ENCODE measurements at regions not wholly inside any gene's neighbourhood (a gene's known extent, or its start where the extent isn't known, plus 50 kb on each side); places are given as distances from the start of the nearest gene placed in this dataset.

DNA sequence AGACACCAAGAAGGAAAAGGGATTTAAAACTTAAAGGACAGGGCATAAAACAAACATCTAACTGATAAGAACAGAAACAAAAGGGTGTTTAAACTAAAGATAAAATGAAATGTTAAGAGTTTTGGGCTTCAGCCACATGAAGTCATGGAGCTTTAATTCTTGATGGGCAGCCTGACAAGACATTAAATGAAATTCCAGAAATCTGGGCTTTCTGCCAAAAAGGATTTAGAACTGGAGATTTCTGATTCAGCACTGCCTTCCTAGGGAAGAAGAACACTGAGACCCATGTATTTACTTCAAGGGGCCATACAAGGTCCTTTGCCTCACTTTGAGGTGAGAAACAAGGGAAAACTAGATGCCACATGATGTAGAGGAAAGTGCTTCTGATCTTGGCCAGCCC is 355.9 kb upstream of the RAG2 start:
- Mint-ChIP-seq H3K9me3 (no peaks in the 10 kb centered on the region), H3K36me3 (ENCODE audit: low read depth) (no peaks in the 10 kb centered on the region), H3K27me3 (no peaks in the 10 kb centered on the region), H3K4me1 (no peaks in the 10 kb centered on the region), H3K27ac (no peak overlapping the region), H3K4me3 (no peak overlapping the region)
- intact Hi-C loops (cut with micrococcal nuclease) = no loop called here
- DNase-seq = no peak

- H3K4me3 Mint-ChIP-seq = no peak overlapping the region
- DNase-seq = no peak
- no peaks in the 10 kb centered on the region for H3K9me3 Mint-ChIP-seq
- intact Hi-C loops (cut with micrococcal nuclease) = no loop called here
- no peaks in the 10 kb centered on the region for H3K4me1 Mint-ChIP-seq
- H3K27ac Mint-ChIP-seq = no peak overlapping the region
- no peaks in the 10 kb centered on the region for H3K36me3 Mint-ChIP-seq (ENCODE audit: low read depth)
- no peaks in the 10 kb centered on the region for H3K27me3 Mint-ChIP-seq
These were observed 350.6 kb upstream of the RAG2 start for GRCh38 chr11:36948460-36949127.

DNA sequence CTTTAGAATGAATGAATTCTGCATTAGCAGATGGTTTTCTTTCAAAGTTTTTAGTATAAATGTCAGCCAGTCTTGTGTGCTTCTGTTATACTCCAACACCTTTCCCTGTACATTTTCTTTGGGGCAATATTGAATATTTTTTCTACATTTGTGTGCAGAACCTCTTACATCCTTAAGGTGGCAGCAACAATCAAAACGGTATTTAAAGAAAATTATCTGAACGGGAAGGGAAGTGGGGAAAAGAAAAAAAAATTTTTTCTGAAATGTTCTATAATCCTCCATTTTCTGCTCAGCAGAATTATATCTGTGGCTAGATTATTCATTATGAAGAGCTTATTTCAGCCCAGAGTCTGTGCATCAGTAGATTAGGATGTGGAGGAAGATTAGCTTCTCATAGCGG is 347.3 kb upstream of the RAG2 start:
- Mint-ChIP-seq H3K36me3 (ENCODE audit: low read depth) (no peaks in the 10 kb centered on the region), H3K27me3 (no peaks in the 10 kb centered on the region), H3K4me3 (no peak overlapping the region), H3K9me3 (no peaks in the 10 kb centered on the region), H3K4me1 (no peaks in the 10 kb centered on the region), H3K27ac (no peak overlapping the region)
- DNase-seq = no peak
- intact Hi-C loops (cut with micrococcal nuclease) = no loop called here

- intact Hi-C loops (cut with micrococcal nuclease) = no loop called here
- DNase-seq = no peak
- Mint-ChIP-seq H3K4me3 (no peak overlapping the region), H3K4me1 (no peaks in the 10 kb centered on the region), H3K36me3 (ENCODE audit: low read depth) (no peaks in the 10 kb centered on the region), H3K9me3 (no peaks in the 10 kb centered on the region), H3K27me3 (no peaks in the 10 kb centered on the region), H3K27ac (no peak overlapping the region)
These were observed 335.4 kb upstream of the RAG2 start for GRCh38 chr11:36933481-36933880.

DNA sequence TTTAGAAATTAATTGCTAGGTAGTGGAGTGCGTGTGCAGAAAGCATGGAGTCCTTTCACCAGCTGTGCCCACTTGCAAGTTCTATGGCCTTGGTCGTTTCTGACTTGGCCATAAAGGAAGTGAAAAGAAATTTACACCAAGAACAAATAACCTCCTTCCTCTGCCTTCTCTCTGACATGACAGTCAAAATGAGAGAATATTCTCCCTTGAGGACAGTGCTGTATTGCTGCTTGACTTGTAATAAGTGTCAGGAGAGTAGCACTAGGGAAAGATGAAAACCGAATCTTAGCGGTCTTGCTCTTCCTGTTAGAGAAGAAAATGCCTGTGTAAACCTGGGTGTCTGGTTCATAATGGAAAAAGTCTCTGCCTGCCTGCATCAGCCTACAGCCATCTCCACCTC is 333.1 kb upstream of the RAG2 start:
- intact Hi-C loops (cut with micrococcal nuclease) = no loop called here
- Mint-ChIP-seq H3K27me3 (no peaks in the 10 kb centered on the region), H3K4me1 (no peaks in the 10 kb centered on the region), H3K9me3 (no peaks in the 10 kb centered on the region), H3K4me3 (no peak overlapping the region), H3K27ac (no peak overlapping the region), H3K36me3 (ENCODE audit: low read depth) (no peaks in the 10 kb centered on the region)
- no peak for DNase-seq

DNA sequence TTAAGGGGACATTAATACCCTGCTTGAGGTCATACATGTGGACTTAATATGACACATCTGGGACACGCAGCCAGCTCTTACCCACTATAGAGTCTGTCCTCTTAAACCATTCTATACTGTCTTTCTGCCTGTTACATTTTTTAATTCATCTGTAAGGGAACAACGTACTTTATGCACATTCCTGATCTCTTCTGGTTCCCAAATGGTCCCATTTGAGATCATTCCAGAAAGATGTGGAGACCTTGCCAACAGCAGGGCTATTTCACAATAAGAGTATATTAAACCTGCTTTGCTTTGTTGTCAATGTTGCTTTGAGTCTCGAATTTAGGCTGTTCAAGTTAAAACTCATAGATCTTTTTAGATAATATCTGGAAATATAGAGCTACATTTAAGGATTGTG is 332.2 kb upstream of the RAG2 start:
- Mint-ChIP-seq H3K27me3 (no peaks in the 10 kb centered on the region), H3K36me3 (ENCODE audit: low read depth) (no peaks in the 10 kb centered on the region), H3K9me3 (no peaks in the 10 kb centered on the region), H3K4me3 (no peak overlapping the region), H3K27ac (no peak overlapping the region), H3K4me1 (no peaks in the 10 kb centered on the region)
- intact Hi-C loops (cut with micrococcal nuclease) = no loop called here
- DNase-seq = no peak

GRCh38 chr11:36929401-36929800 is 331.4 kb upstream of the RAG2 start:
- intact Hi-C loops (cut with micrococcal nuclease) = no loop called here
- Mint-ChIP-seq H3K4me3 (no peak overlapping the region), H3K36me3 (ENCODE audit: low read depth) (no peaks in the 10 kb centered on the region), H3K27ac (no peak overlapping the region), H3K4me1 (no peaks in the 10 kb centered on the region), H3K27me3 (no peaks in the 10 kb centered on the region), H3K9me3 (no peaks in the 10 kb centered on the region)
- DNase-seq = no peak

- H3K27ac Mint-ChIP-seq = no peak overlapping the region
- intact Hi-C loops (cut with micrococcal nuclease) = no loop called here
- H3K9me3 Mint-ChIP-seq = no peaks in the 10 kb centered on the region
- DNase-seq = no peak
- H3K27me3 Mint-ChIP-seq = no peaks in the 10 kb centered on the region
- no peak overlapping the region for H3K4me3 Mint-ChIP-seq
- H3K36me3 Mint-ChIP-seq (ENCODE audit: low read depth) = no peaks in the 10 kb centered on the region
- no peaks in the 10 kb centered on the region for H3K4me1 Mint-ChIP-seq
These were observed 330.6 kb upstream of the RAG2 start for GRCh38 chr11:36928621-36929020.

GRCh38 chr11:36899800-36900199 is 301.8 kb upstream of the RAG2 start:
- intact Hi-C loops (cut with micrococcal nuclease) = no loop called here
- Mint-ChIP-seq H3K9me3 (no peaks in the 10 kb centered on the region), H3K27me3 (no peaks in the 10 kb centered on the region), H3K36me3 (ENCODE audit: low read depth) (no peaks in the 10 kb centered on the region), H3K4me3 (no peak overlapping the region), H3K27ac (no peak overlapping the region), H3K4me1 (no peaks in the 10 kb centered on the region)
- DNase-seq = no peak

DNA sequence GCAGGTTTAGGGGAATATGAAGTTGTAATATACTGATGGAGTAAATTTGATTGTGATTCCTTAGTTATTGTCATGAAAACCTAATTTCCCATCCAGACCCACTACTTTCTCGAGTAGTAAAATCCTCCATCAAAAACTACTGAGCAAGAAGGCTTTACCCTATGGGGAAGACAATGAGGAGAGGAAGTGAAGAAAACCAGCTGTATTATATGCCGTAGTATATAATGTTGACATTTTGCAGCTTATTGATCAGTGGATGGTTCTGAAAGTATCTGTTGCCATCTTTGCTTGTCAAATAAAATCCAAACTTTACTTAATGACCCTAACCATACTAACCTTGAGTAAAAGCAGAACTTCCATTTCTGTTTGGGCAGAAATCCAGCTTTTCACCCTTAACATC is 292.8 kb upstream of the RAG2 start:
- Mint-ChIP-seq H3K36me3 (ENCODE audit: low read depth) (no peaks in the 10 kb centered on the region), H3K4me1 (no peaks in the 10 kb centered on the region), H3K9me3 (no peaks in the 10 kb centered on the region), H3K27me3 (no peaks in the 10 kb centered on the region), H3K27ac (no peak overlapping the region), H3K4me3 (no peak overlapping the region)
- intact Hi-C loops (cut with micrococcal nuclease) = no loop called here
- DNase-seq = no peak

GRCh38 chr11:36890121-36890679 is 292.2 kb upstream of the RAG2 start:
- no peaks in the 10 kb centered on the region for H3K27me3 Mint-ChIP-seq
- DNase-seq = no peak
- no peaks in the 10 kb centered on the region for H3K9me3 Mint-ChIP-seq
- no peaks in the 10 kb centered on the region for H3K36me3 Mint-ChIP-seq (ENCODE audit: low read depth)
- no peak overlapping the region for H3K4me3 Mint-ChIP-seq
- H3K4me1 Mint-ChIP-seq = no peaks in the 10 kb centered on the region
- intact Hi-C loops (cut with micrococcal nuclease) = no loop called here
- no peak overlapping the region for H3K27ac Mint-ChIP-seq

GRCh38 chr11:36885154-36885553 is 287.1 kb upstream of the RAG2 start:
- Mint-ChIP-seq H3K4me1 (no peaks in the 10 kb centered on the region), H3K27ac (no peak overlapping the region), H3K4me3 (no peak overlapping the region), H3K9me3 (no peaks in the 10 kb centered on the region), H3K27me3 (no peaks in the 10 kb centered on the region), H3K36me3 (ENCODE audit: low read depth) (no peaks in the 10 kb centered on the region)
- no peak for DNase-seq
- intact Hi-C loops (cut with micrococcal nuclease) = no loop called here

DNA sequence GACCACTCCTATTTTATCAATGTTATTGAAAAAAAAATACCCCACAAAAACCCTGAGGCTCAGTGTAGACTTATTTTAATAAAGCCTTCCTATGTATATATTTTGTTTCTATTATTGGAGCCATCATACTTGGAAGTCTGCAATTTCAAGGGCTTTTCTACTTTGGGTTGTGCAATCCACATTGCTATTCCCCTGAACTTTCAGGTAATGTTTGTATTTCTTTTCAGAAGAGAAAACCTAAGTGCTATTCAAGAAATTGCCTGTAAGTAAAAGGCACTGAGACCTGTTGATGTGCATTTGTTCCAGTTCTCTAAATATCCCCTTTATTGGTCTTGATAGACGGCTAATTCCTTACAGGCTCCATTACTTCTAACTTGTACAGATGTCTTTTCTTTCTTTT is 280.7 kb upstream of the RAG2 start:
- Mint-ChIP-seq H3K4me1 (no peaks in the 10 kb centered on the region), H3K9me3 (no peaks in the 10 kb centered on the region), H3K4me3 (no peak overlapping the region), H3K27ac (no peak overlapping the region), H3K36me3 (ENCODE audit: low read depth) (no peaks in the 10 kb centered on the region), H3K27me3 (no peaks in the 10 kb centered on the region)
- DNase-seq = no peak
- intact Hi-C loops (cut with micrococcal nuclease) = no loop called here

DNA sequence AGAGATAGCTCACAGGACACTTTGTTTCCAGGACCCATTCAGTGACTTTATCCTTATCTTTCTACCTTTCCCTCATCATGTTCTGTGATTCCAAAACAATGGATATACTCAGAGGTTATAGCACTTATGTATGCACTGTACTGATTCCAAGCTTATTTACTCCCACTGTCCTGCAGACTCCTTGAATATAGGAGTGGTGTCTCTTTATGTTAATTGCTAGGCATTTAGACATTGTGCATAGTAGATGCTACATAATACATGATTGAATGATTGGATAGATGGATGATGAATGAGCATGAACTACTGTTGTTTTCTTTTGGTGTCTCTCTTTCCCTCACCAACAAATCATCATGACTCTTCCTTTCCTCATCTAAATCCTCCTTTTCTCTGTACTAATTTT is 279.1 kb upstream of the RAG2 start:
- Mint-ChIP-seq H3K4me1 (no peaks in the 10 kb centered on the region), H3K27ac (no peak overlapping the region), H3K4me3 (no peak overlapping the region), H3K27me3 (no peaks in the 10 kb centered on the region), H3K9me3 (no peaks in the 10 kb centered on the region), H3K36me3 (ENCODE audit: low read depth) (no peaks in the 10 kb centered on the region)
- intact Hi-C loops (cut with micrococcal nuclease) = no loop called here
- DNase-seq = no peak

- H3K4me3 Mint-ChIP-seq = no peak overlapping the region
- H3K36me3 Mint-ChIP-seq (ENCODE audit: low read depth) = no peaks in the 10 kb centered on the region
- H3K4me1 Mint-ChIP-seq = no peaks in the 10 kb centered on the region
- no peak for DNase-seq
- intact Hi-C loops (cut with micrococcal nuclease) = no loop called here
- no peaks in the 10 kb centered on the region for H3K9me3 Mint-ChIP-seq
- no peak overlapping the region for H3K27ac Mint-ChIP-seq
- no peaks in the 10 kb centered on the region for H3K27me3 Mint-ChIP-seq
These were observed 278.2 kb upstream of the RAG2 start for GRCh38 chr11:36876266-36876665.
